ENCODE measurements at regions not wholly inside any gene's neighbourhood (a gene's known extent, or its start where the extent isn't known, plus 50 kb on each side); places are given as distances from the start of the nearest gene placed in this dataset.

- no peak for DNase-seq (ENCODE audit: low read depth)
Measured at GRCh38 chr6:156053626-156054025, 598.0 kb upstream of the NOX3 start.

- DNase-seq (ENCODE audit: low read depth) = no peak
Measured at GRCh38 chr6:156046841-156047449, 591.3 kb upstream of the NOX3 start.

GRCh38 chr6:156046268-156046665 lies 590.6 kb upstream of the NOX3 start:
- no peak for DNase-seq (ENCODE audit: low read depth)

GRCh38 chr6:156045401-156046267 lies 590.0 kb upstream of the NOX3 start:
- DNase-seq (ENCODE audit: low read depth) = no peak

GRCh38 chr6:156033598-156033997 lies 578.0 kb upstream of the NOX3 start:
- no peak for DNase-seq (ENCODE audit: low read depth)

- DNase-seq (ENCODE audit: low read depth) = no peak
Measured at GRCh38 chr6:156031516-156031915, 575.9 kb upstream of the NOX3 start.

- DNase-seq (ENCODE audit: low read depth) = no peak
Measured at GRCh38 chr6:156030053-156030452, 574.4 kb upstream of the NOX3 start.

GRCh38 chr6:156029286-156029985 lies 573.8 kb upstream of the NOX3 start:
- no peak for DNase-seq (ENCODE audit: low read depth)

GRCh38 chr6:156028335-156029131 lies 572.9 kb upstream of the NOX3 start:
- DNase-seq (ENCODE audit: low read depth) = no peak

GRCh38 chr6:156027248-156027626 lies 571.6 kb upstream of the NOX3 start:
- DNase-seq (ENCODE audit: low read depth) = no peak

GRCh38 chr6:156026486-156027247 lies 571.0 kb upstream of the NOX3 start:
- no peak for DNase-seq (ENCODE audit: low read depth)

GRCh38 chr6:156024339-156024738 lies 568.7 kb upstream of the NOX3 start:
- no peak for DNase-seq (ENCODE audit: low read depth)

GRCh38 chr6:156021746-156022396 lies 566.2 kb upstream of the NOX3 start:
- peak; percentile 88 for DNase-seq (ENCODE audit: low read depth)

GRCh38 chr6:156017838-156018237 lies 562.2 kb upstream of the NOX3 start:
- peak; percentile 82 for DNase-seq (ENCODE audit: low read depth)

GRCh38 chr6:156016186-156016976 lies 560.7 kb upstream of the NOX3 start:
- no peak for DNase-seq (ENCODE audit: low read depth)

- DNase-seq (ENCODE audit: low read depth) = no peak
Measured at GRCh38 chr6:156013155-156013554, 557.5 kb upstream of the NOX3 start.

- DNase-seq (ENCODE audit: low read depth) = peak; percentile 43
Measured at GRCh38 chr6:156009656-156010055, 554.0 kb upstream of the NOX3 start.

GRCh38 chr6:156004796-156005195 lies 549.2 kb upstream of the NOX3 start:
- DNase-seq (ENCODE audit: low read depth) = no peak

GRCh38 chr6:155996151-155996550 lies 540.5 kb upstream of the NOX3 start:
- no peak for DNase-seq (ENCODE audit: low read depth)

- no peak for DNase-seq (ENCODE audit: low read depth)
Measured at GRCh38 chr6:155995281-155995680, 539.6 kb upstream of the NOX3 start.
